ENCODE measurements at regions not wholly inside any gene's neighbourhood (a gene's known extent, or its start where the extent isn't known, plus 50 kb on each side); places are given as distances from the start of the nearest gene placed in this dataset.
"Not testable (repeated sequence)": the region's sequence is repeated elsewhere in the genome, so short reads cannot be mapped to it uniquely, and the experiment has no call there.

DNA sequence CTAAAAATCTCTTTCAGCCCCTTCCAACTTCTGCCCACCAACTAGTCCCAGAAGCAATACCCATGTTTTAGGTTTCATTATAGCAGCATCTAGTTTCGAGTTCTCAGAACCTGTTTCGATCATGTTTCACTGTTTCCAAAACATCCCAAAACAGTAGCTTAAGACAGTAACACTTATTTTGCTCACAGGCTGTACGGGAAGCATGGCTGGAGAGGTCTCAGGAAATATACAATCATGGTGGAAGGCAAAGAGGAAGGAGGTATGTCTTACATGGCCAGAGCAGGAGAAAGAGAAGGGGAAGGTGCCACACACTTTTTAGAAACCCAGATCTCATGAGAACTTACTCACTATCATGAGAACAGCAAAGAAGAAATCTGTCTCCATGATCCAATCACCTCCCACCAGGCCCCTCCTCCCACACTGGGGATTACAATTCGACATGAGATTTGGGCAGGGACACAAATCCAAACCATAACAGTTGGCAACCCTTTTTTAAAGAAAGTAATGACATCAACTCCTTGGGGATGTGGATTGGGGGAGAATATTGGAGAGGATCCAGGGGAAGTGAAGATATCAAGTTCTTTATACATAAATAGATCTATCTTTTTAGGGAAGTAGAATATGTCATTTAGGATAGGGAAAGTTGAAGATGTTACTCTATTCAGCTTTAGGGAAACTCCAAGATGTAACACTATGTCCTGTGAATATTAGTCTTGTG is 269.9 kb upstream of the PLEKHG7 start:
- no peak for DNase-seq (ENCODE audit: low read depth, low spot score)

DNA sequence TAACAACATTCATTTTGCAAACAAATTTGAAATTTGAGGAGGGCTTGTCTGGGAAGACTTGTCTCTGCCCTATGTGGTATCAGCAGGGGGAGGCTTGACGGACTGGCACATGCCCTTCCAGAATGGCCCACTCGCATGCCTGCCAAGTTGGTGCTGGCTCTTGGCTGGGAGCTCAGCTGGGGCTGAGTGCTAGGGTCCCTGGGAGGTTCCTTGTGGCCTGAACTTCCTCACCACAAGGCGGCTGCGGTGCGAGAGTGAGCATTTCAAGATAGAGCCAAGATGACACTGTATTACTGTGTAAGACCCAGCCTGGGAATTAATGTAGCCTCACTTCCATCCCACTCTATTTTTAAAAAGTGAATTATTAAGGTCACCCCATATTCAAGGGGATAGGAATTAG is 271.6 kb upstream of the PLEKHG7 start:
- no peak for DNase-seq (ENCODE audit: low read depth, low spot score)

DNA sequence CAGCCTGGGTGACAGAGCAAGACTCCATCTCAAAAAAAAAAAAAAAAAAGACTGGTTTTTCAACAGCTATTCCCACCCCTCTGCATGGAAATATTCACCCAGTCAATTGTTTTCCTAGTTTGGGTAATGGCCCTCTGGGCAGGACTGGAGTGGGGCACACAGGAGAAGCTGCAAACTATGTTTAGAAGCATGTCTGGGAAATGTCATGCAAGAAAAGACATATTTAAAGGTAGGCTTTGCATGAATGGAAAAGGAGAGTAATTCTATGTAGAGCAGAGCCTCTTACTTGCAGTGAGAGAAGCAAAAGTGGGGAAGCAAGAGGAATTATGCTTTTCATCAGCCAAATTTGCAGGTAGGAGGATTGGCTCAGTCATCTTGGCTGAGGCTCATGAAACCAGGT is 276.5 kb upstream of the PLEKHG7 start:
- no peak for DNase-seq (ENCODE audit: low read depth, low spot score)

DNA sequence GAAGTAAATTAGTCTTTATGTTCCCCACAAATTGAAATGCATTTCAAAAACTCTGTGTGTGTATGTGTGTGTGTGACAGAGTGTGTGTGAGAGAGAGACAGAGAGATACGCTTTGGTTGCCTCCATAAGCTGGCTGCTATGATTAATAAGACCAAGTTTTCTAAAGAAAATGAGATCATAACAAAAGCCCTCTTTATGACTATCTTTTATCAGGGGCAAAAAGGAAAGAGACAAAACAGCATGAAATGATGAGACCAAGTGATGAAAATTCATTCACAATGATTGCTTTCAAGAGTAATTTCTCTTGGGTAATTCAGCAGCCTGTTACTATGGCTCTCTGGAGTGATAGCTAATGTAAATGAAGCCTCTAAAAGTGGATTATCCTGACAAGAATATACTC is 277.6 kb upstream of the PLEKHG7 start:
- DNase-seq (ENCODE audit: low read depth, low spot score) = no peak

DNA sequence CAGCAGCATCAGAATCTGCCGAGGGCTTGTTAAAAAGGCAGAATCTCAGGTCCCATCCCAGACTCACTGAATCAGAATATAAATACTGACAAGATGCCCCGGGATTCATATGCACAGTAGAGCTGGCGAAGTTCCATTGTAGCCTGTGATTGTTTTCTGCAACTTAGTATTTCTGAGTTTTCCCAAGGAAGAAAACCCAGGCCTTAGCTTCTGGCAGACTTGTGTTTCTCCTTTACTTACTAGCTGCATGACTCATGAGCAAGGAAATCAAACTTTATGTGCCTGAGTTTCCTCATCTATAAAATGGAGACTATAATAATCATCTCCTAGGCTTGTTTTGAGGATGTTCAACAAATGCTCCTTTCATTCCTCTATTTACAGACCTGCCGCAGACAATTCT is 278.5 kb upstream of the PLEKHG7 start:
- DNase-seq (ENCODE audit: low read depth, low spot score) = peak; percentile 34

DNA sequence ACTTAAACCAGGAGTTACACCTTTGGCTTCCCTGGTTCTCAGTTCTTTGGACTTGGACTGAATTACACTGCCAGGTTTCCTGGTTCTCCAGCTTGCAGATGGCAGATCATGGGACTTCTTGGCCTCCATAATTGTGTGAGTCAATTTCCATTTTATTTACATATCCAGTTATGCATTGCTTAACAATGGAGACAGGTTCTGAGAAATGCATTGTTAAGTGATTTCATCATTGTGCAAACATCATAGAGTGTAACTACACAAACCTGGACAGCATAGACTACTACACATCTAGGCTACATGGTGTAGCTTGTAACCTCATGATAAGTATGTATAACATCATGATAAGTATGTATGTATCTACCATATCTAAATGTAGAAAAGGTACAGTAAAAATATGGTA is 276.1 kb upstream of the BTG1 start:
- no peak for DNase-seq (ENCODE audit: low read depth, low spot score)

DNA sequence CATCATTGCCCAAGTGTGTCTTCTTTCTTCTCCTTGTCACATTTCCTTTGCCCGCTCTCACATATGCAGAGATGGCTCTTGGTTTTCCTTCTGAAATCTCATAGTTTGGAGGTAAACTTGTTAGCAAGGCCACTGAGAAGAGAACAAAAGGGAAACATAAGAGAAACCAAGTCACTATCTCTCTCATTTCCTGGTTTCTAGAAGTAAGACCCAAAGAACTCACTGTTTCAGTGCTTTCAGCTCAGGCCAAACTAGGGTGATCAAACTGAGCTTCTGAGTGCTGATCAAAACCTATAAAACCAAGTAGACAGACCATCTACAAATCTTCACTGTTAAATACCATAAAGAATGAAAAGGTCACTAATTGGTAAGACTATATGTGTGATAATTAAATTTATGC is 275.4 kb upstream of the BTG1 start:
- DNase-seq (ENCODE audit: low read depth, low spot score) = no peak

DNA sequence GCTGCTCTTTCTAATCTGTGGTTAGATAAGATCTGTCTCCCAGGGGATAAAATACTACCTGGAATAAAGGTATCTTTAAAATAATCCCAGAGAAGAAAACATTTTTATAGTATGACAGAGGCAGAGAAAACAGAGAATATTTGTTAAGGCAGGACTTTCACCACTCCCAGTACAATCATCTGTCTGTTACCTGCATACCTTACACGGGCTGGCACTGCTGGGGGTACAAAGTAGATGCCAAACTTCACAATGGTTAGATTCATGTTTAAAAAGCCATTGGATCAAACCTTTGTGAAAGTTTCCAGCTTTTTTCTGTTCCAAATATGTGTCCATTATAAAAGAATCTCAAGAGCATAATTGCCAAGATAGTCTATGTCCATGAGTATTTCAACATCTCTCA is 273.6 kb upstream of the BTG1 start:
- DNase-seq (ENCODE audit: low read depth, low spot score) = no peak

DNA sequence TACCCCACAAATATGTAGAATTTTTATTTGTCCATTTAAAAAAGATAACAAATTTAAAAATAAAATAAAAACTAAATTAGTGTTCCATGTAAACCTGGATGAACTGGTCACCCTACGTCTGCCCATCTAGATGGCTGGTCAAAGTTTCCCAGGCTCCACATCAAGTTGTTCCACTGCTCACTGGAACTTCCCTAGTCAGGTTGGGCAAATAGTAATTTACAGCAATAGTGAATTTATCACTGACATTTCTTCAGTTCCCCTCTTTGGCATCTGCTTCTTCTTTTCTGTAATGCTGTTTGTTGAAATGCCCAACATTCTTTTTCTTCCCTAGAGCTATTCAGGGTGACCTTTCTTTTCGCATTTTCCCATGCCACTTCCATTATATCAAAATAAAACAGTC is 272.7 kb upstream of the BTG1 start:
- DNase-seq (ENCODE audit: low read depth, low spot score) = no peak

DNA sequence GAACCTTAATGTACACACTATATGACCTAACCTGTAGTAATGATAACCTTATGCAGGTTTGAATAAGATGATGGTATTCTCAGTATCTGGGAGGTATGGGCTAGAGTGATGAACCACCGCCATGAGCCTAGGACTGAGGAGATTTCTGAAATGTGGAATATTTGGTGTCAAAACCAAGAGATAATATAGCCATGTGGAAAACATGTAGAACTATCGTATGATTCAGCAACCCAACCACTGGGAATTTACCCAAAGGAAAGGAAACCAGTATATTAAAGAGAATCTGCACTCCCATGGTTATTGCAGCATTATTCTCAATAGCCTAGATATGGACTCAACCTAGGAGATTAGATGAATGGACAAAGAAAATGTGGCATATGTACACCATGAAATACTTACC is 271.7 kb upstream of the BTG1 start:
- DNase-seq (ENCODE audit: low read depth, low spot score) = no peak

DNA sequence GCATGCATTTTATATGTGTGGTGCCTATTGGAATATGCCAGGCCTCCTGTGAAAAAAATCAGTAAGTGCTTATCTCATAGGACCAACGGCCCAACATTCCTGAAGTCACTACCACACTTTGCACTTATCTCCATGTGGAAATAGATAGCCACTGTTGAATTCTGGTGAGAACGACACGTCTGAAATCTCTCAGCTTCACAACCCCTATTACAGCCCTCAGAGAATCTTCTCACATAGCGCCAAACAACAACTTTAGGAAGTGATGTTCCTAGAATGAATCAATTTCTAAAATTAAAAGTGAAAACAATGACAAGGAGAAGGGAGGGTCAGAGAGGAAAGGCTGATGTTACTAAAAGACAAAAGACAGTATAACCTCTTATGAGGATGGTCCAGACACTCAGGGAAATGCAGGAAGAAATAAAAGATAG is 270.8 kb upstream of the BTG1 start:
- DNase-seq (ENCODE audit: low read depth, low spot score) = no peak

DNA sequence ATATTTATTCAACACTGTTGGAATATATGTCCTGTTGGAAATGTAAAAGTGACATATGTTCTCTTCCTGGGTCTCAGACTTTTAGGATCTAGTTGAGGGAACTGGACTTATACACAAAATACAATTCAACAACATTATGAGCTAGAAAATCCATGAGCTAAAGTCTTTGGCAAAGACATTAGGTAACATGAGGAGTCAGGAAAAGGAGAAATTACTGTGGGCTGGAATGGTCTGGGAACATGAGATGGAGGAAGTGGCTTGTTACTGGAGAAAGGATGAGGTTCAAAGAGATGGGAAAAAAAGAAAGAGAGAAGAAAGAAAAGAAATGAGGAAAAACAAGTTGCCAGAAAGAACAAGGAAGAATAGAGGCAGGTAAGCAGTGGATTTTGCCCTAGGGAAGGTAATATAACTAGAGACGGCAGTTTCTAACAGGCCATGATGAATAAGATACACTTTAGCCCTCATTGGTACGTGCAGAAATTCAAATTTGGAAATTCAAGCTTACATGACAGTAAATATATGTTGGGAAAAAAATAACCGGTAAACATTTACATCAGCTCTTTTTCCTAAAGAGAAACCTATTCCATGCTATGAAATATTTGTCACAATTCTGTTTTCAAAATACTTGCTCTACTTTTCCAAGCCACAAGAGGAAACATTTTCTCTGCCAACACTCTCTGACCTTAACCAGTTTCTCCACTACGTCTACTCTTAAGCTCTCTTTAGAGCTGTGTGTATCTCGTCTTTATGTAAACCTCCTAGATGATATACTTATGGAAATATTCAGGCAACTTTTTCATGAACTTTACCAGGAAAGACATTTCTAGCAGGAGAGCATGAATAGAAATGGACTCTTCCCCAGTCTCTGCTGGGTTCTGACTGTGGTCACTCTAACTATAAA is 268.8 kb upstream of the BTG1 start:
- DNase-seq (ENCODE audit: low read depth, low spot score) = no peak

DNA sequence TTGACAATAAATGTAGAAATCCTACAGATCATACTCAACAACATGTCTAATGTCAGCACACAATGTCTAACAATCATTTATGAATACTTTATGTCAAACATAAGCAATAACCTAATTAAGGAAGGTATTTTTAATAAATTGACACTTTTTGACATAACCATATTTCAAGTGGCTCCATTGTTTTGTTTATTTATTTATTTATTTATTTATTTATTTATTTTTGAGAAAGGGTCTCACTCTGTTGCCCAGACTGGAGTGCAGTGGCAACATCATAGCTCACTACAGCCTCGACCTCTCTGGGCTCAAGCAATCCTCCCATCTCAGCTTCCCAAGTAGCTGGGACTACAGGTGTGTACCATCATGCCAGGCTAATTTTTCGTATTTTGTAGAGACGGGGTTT is 267.6 kb upstream of the BTG1 start:
- DNase-seq (ENCODE audit: low read depth, low spot score) = no peak

DNA sequence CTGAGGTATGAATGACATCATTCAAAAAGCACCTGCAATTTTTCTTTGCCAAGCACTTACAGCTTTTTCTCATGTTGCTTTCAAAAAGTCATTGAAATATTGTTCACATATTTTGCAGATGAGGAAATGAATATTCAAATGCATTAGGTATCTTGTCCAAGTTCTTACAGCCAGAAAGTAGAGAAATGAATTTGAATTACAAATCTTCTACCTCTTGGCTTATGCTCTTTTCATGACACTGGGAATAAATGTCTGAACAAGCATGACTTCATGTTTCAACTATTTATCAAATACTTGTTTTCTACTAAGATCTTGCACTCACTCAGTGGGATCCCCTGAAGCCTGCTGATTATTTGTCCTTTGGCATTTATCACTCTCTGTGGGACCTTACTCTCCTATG is 267.2 kb upstream of the BTG1 start:
- DNase-seq (ENCODE audit: low read depth, low spot score) = peak; percentile 34

DNA sequence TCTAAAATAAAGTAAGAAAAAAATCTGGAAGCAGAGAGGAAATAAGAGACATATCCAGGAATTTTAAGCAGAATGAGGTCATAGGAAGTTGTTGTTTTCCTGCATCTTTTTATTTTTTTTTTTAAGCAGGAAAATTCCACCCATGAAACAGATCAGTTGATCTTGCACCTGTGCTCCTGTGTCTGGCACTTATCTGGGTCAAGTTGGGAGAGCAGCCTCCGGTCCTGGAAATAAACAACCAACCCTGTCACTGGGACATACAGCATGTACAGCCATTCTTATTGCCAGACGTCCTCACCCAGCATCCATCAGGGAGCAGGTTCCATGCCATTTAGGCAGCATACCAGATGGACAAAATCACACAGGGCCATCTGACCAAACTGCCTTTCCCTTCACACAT is 266.0 kb upstream of the BTG1 start:
- DNase-seq (ENCODE audit: low read depth, low spot score) = no peak

DNA sequence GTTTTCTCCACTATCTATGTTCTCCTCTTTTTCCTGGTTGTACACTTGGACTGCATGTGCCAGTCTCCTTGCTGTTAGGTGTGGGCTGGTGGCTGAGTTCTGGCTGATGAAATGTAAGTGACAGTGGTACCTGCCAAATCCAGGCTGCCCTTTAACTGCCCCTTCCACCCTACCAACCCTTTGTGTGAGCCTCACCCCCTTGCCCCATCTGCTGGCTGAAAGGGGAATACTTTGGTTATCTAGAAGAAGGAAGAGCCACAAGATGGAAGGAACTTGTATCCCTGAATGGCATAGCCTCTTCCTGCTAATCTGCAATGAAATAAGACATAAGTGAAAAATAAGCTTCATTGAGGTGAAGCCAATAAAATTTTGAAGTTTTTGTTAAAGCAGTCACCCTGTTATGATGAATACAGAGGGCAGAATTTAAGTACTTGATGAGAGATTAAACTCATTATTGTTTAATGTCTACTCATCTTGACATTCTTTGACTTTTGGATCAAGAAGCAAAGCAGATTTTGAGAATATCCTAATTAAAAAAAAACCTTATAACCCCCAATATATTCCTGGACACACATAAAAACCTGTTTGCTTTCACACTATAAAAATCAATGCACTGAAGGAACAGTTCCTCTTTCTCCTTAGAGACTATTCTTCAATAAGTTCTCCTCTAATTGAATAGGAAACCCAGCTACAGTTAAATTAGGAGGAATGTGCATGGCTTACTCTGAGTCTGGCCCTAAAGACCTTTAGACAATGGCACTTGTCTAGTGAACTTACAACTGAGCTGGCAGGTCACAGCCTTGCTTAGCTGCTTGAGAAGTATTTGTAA is 262.6 kb upstream of the BTG1 start:
- no peak for DNase-seq (ENCODE audit: low read depth, low spot score)

DNA sequence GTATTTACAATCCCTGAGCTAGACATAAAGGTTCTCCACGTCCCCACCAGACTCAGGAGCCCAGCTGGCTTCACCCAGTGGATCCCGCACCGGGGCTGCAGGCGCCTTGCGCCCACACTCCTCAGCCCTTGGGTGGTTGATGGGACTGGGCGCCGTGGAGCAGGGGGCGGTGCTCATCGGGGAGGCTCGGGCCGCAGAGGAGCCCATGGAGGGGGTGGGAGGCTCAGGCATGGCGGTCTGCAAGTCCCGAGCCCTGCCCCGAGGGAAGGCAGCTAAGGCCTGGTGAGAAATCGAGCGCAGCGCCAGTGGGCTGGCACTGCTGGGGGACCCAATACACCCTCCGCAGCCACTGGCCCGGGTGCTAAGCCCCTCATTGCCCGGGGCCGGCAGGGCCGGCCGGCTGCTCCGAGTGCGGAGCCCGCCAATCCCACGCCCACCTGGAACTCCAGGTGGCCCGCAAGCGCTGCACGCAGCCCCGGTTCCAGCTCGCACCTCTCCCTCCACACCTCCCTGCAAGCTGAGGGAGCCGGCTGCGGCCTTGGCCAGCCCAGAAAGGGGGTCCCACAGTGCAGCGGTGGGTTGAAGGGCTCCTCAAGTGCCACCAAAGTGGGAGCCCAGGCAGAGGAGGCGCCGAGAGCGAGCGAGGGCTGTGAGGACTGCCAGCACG is 260.9 kb upstream of the BTG1 start:
- not testable (repeated sequence) for DNase-seq (ENCODE audit: low read depth, low spot score)

DNA sequence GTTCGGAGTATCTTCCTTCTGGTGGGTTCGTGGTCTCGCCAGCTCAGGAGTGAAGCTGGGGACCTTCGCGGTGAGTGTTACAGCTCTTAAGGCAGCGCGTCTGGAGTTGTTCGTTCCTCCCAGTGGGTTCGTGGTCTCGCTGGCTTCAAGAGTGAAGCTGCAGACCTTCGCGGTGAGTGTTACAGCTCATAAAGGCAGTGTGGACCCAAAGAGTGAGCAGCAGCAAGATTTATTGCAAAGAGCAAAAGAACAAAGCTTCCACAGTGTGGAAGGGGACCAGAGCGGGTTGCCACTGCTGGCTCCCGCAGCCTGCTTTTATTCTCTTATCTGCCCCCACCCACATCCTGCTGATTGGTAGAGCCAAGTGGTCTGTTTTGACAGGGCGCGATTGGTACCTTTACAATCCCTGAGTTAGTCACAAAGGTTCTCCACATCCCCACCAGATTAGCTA is 260.2 kb upstream of the BTG1 start:
- DNase-seq (ENCODE audit: low read depth, low spot score) = not testable (repeated sequence)

DNA sequence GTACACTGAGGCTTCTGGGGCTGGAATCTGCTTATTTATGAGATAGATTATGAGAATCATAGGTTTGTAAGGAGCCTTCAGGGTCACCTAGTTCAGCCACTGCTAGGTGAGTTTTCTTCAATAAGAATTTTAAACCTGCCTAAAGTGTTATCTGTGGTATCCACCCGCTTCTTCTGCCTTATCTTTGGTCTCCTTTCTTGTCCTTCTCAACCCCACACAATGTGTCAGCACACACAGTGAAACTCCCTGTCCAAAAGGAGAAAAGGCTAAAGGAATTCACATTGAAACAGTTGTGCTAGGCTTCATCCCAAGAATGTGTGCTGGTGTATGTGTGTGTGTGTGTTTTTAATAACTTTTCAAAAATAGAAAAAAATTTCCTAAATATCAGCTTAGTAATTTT is 259.3 kb upstream of the BTG1 start:
- DNase-seq (ENCODE audit: low read depth, low spot score) = no peak

DNA sequence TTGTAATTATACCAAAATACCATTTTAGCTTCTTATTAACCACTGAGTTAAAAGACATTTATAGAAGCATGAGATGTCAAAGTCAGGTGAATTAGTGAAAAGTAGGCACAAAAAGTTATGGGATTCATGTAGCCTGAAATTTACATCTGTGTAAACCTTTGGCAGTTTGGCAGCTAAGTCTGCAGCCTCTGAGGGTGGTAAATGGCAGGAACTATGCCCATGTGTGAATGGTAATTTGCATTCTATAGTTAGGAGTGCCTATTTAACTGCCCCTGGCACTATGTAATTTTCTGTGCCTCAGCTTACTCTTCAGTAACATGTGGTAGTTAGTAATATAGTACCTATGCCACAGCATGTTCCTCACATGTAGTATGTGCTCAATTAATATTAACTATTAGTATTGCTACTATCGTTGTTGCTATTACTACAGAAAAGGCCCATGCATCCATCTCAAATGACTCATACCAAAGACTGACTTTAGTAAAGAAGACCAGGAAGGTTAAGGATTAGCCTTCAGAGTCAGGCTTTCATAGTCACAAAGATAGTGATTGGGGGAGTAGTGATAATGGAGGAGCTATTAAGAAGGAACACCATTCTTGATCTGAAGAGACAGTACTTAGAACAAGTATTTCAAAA is 258.7 kb upstream of the BTG1 start:
- no peak for DNase-seq (ENCODE audit: low read depth, low spot score)
